Left ventricle myocardium superior (tissue), 1 donor: ENCODE measurements at regions not wholly inside any gene's neighbourhood (a gene's known extent, or its start where the extent isn't known, plus 50 kb on each side); places are given as distances from the start of the nearest gene placed in this dataset.

Experiments used
- ATAC-seq: fragments of 200-7000 bp; cut with Tn5 transposase; one replicate; pipeline ENCODE4 v1.9.1; 2020; ENCODE audit warnings: mild to moderate bottlenecking, moderate library complexity
- DNase-seq: peaks from one replicate; pipeline ENCODE4 v3.0.0-alpha.2; 2020
- intact Hi-C: fragments of 100-400 bp; cut with micrococcal nuclease; formaldehyde crosslinking; loops from one replicate; pipeline ENCODE4 v1.11.0; 2022
- donor health status: DM: no; HTN: yes; CAD: no; lungs with severe emphysema.

- no peak for ATAC-seq
- intact Hi-C loops = no loop called here
- DNase-seq = no peak
Observed at GRCh38 chr13:72151241-72151640, 284.2 kb upstream of the DACH1 start.

- DNase-seq = no peak
- no peak for ATAC-seq
- intact Hi-C loops = no loop called here
Observed at GRCh38 chr13:72150502-72150901, 283.5 kb upstream of the DACH1 start.

- ATAC-seq (no peak), DNase-seq (no peak)
- intact Hi-C loops = no loop called here
Observed at GRCh38 chr13:72149701-72150100, 282.7 kb upstream of the DACH1 start.

GRCh38 chr13:72146816-72147215 is 279.8 kb upstream of the DACH1 start:
- no peak for ATAC-seq
- no peak for DNase-seq
- intact Hi-C loops = no loop called here

GRCh38 chr13:72145383-72145782 is 278.4 kb upstream of the DACH1 start:
- DNase-seq (no peak), ATAC-seq (no peak)
- intact Hi-C loops = no loop called here

- no peak for DNase-seq
- ATAC-seq = no peak
- intact Hi-C loops = no loop called here
Observed at GRCh38 chr13:72144636-72145035, 277.6 kb upstream of the DACH1 start.

- DNase-seq = no peak
- ATAC-seq = no peak
- intact Hi-C loops = no loop called here
Observed at GRCh38 chr13:72141855-72142519, 275.0 kb upstream of the DACH1 start.

GRCh38 chr13:72139192-72139591 is 272.2 kb upstream of the DACH1 start:
- no peak for DNase-seq
- no peak for ATAC-seq
- intact Hi-C loops = no loop called here

- no peak for DNase-seq
- ATAC-seq = no peak
- intact Hi-C loops = no loop called here
Observed at GRCh38 chr13:72132075-72132474, 265.1 kb upstream of the DACH1 start.

- DNase-seq = no peak
Observed at GRCh38 chr13:72129117-72129516, 262.1 kb upstream of the DACH1 start.

GRCh38 chr13:72127031-72127430 is 260.0 kb upstream of the DACH1 start:
- intact Hi-C loops = no loop called here
- ATAC-seq = no peak
- DNase-seq = no peak

More at GRCh38 chr13:72129117-72129516, 262.1 kb upstream of the DACH1 start:
- intact Hi-C loops = no loop called here
- ATAC-seq = no peak

- DNase-seq = no peak
Observed at GRCh38 chr13:72126424-72126823, 259.4 kb upstream of the DACH1 start.

GRCh38 chr13:72125561-72125960 is 258.6 kb upstream of the DACH1 start:
- DNase-seq = no peak
- intact Hi-C loops = no loop called here
- no peak for ATAC-seq

More at GRCh38 chr13:72126424-72126823, 259.4 kb upstream of the DACH1 start:
- no peak for ATAC-seq
- intact Hi-C loops = no loop called here

GRCh38 chr13:72122661-72123255 is 255.8 kb upstream of the DACH1 start:
- ATAC-seq (no peak), DNase-seq (no peak)
- intact Hi-C loops = no loop called here

- DNase-seq (no peak), ATAC-seq (no peak)
- intact Hi-C loops = no loop called here
Observed at GRCh38 chr13:72121466-72121865, 254.5 kb upstream of the DACH1 start.

GRCh38 chr13:72120632-72121031 is 253.6 kb upstream of the DACH1 start:
- ATAC-seq (no peak), DNase-seq (no peak)
- intact Hi-C loops = no loop called here

GRCh38 chr13:72113931-72114330 is 246.9 kb upstream of the DACH1 start:
- intact Hi-C loops = no loop called here
- DNase-seq = no peak
- ATAC-seq = no peak

GRCh38 chr13:72113076-72113475 is 246.1 kb upstream of the DACH1 start:
- no peak for DNase-seq
- intact Hi-C loops = no loop called here
- ATAC-seq = no peak

- no peak for ATAC-seq
- DNase-seq = no peak
- intact Hi-C loops = no loop called here
Observed at GRCh38 chr13:72112216-72112615, 245.2 kb upstream of the DACH1 start.

GRCh38 chr13:72109863-72110262 is 242.9 kb upstream of the DACH1 start:
- DNase-seq (no peak), ATAC-seq (no peak)
- intact Hi-C loops = no loop called here

GRCh38 chr13:72104656-72105180 is 237.7 kb upstream of the DACH1 start:
- DNase-seq (no peak), ATAC-seq (no peak)
- intact Hi-C loops = no loop called here
